Endometrial microvascular endothelial cells (primary cell): ENCODE measurements at regions not wholly inside any gene's neighbourhood (a gene's known extent, or its start where the extent isn't known, plus 50 kb on each side); places are given as distances from the start of the nearest gene placed in this dataset.
"Not testable (repeated sequence)": the region's sequence is repeated elsewhere in the genome, so short reads cannot be mapped to it uniquely, and the experiment has no call there.

Experiments
- in situ Hi-C: cut with HindIII; loops from 2 replicates; pipeline ENCODE4 v1.10.0; 2017; ENCODE audit warnings: low sequenced_read_pairs, low pct_unique_long_range_greater_than_20kb; ENCODE audit errors: inconsistent ontology term

- in situ Hi-C loops, result no loop called here
Measured at GRCh38 chr2:12488352-12489318, 228.1 kb upstream of the TRIB2 start.

- in situ Hi-C loops, result no loop called here
Measured at GRCh38 chr2:12490641-12491040, 226.1 kb upstream of the TRIB2 start.

DNA sequence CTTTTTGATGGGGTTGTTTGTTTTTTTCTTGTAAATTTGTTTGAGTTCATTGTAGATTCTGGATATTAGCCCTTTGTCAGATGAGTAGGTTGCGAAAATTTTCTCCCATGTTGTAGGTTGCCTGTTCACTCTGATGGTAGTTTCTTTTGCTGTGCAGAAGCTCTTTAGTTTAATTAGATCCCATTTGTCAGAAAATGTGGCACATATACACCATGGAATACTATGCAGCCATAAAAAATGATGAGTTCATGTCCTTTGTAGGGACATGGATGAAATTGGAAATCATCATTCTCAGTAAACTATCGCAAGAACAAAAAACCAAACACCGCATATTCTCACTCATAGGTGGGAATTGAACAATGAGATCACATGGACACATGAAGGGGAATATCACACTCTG, 224.4 kb upstream of the TRIB2 start:
- in situ Hi-C loops, result not testable (repeated sequence)

DNA sequence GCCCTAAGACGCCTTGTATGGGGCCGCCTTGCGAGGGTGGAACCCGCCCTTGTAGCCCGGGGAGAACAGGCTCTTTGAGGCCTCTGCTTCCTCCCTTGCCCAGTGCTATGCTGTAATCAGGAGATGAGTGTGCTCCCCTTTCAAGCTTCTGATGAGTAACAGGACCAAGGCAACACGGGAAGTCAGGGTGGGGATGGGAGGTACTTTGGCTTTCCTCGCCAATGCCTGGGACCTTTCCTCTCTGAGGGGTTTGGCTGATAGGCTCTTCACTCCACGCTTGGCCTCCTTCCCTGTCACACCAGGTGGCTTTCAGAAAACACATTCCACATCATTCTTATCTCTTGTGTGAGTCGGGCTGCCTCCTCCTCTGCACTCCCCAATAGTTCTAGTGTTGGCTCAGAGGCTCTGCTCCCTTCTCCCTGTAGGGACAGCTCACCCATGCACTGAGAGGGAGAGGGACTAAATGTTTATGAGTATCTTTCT, 223.7 kb upstream of the TRIB2 start:
- in situ Hi-C loops, result no loop called here

- in situ Hi-C loops, result no loop called here
Measured at GRCh38 chr2:12495247-12495868, 221.4 kb upstream of the TRIB2 start.

DNA sequence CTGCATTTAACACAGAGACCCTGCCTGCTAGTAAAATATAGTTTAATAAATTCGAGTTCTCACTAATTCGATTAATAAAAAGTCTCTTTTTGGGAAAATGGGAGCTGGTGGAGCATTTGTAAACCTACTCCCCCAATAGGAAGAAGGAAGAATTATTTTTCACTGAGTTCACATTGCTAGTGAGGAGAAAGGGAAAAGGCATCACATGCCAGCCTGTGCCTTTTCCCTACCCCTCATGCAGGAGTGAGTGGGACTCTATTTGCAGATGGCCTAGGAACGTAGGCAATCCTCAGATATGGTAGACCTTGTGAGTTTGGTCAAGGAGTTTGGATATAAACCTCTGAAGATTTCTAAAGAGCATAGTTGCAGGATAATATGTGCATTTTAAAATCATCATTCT, 218.4 kb upstream of the TRIB2 start:
- in situ Hi-C loops, result no loop called here

GRCh38 chr2:12498704-12499103, 218.0 kb upstream of the TRIB2 start:
- in situ Hi-C loops, result no loop called here

GRCh38 chr2:12500899-12501298, 215.8 kb upstream of the TRIB2 start:
- in situ Hi-C loops, result no loop called here

DNA sequence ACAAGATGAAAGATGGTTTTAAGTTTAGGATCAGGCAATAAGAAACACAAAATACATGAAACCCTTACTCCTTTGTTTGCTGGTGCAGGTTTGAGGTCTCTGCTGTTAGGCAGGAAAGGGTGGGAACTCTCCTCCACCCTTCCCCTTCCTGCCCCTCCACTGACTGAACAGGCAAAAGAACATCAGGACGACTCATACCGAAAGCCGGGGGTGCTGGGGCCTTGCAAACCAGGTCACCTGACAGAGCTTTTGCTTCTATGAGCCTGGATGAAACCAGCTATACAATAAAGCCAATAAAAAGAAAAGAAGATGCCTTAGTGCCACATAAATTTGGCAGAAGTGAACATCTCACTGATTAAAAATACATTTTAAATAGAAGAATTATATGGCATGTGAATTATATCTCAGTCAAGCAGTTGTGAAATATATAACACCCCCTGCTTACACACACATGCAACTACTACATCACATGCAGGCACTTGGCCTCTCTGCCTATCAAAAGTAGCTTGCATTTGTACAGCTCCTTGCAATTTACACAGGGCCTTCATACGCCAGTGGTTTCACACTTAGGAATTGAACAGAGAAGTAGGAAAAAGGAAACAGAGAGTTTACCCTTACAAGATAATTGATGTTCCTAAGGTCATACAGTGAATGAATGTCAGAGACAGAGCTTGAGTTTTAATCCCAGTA, 215.1 kb upstream of the TRIB2 start:
- in situ Hi-C loops, result no loop called here

- in situ Hi-C loops, result no loop called here
Measured at GRCh38 chr2:12502759-12503158, 214.0 kb upstream of the TRIB2 start.

DNA sequence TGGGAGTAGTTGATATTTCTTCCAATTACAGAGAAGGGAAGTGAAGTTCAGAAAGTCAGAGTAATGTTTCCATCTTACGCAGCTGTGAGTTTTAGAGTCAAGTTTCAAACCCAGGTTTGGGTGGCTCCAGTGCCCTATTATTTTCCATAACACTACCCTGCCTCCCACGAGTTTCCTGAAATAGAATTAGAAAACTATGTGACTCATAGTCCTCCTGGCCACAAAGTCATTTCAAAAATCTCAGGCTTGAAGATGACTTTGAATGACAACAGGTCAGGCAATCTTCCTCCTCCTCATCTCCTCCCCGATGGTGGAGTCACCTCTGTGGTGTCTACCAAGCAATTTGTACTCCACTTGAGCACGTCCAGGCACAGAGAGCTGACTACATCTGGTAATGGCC, 212.3 kb upstream of the TRIB2 start:
- in situ Hi-C loops, result no loop called here

- in situ Hi-C loops, result no loop called here
Measured at GRCh38 chr2:12506846-12507245, 209.9 kb upstream of the TRIB2 start.

- in situ Hi-C loops, result no loop called here
Measured at GRCh38 chr2:12507295-12507694, 209.4 kb upstream of the TRIB2 start.

- in situ Hi-C loops, result no loop called here
Measured at GRCh38 chr2:12510070-12510469, 206.7 kb upstream of the TRIB2 start.

- in situ Hi-C loops, result no loop called here
Measured at GRCh38 chr2:12513339-12513738, 203.4 kb upstream of the TRIB2 start.

- in situ Hi-C loops, result no loop called here
Measured at GRCh38 chr2:12514168-12514567, 202.6 kb upstream of the TRIB2 start.

- in situ Hi-C loops, result no loop called here
Measured at GRCh38 chr2:12514631-12515437, 201.9 kb upstream of the TRIB2 start.

DNA sequence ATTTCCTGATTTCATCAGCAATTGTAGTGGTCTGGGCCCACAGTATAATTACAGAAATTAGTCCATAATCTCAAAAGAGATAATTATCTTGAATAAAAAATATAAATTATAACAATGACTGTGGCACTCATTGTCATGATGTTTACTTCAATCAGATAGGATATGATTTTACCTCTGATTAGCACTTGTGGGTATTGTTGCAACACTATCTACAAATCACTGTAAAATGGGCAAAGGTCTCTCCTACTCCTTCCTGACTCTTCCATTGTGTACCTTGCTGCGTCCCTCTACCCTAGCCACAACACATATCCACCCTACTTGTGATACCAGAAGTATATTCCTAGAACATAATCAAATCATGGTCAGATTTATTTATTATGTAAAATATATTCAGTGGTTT, 200.9 kb upstream of the TRIB2 start:
- in situ Hi-C loops, result no loop called here
